CD4-positive, alpha-beta memory T cell (primary cell): ENCODE measurements at regions not wholly inside any gene's neighbourhood (a gene's known extent, or its start where the extent isn't known, plus 50 kb on each side); places are given as distances from the start of the nearest gene placed in this dataset.
A peak's percentile ranks its signal among the peaks of the same experiment; 100 is the strongest.

Experiments used
- CTCF ChIA-PET: fragments of 350-600 bp; sonication (Branson Sonifier 250); formaldehyde crosslinking; loops from one replicate; lab custom pipeline; 2021; ENCODE audit warnings: inconsistent platforms; ENCODE audit not compliant: partially characterized antibody; lab: Charles Lee
- POLR2A ChIA-PET: fragments of 350-600 bp; sonication (Branson Sonifier 250); formaldehyde crosslinking; loops from one replicate; lab custom pipeline; 2021; ENCODE audit not compliant: partially characterized antibody; lab: Charles Lee
- DNase-seq, 5 donors: peaks; one replicate each; pipeline versions ENCODE4 v3.0.0 to v3.0.0-alpha.2; 2020 to 2022; ENCODE audit warnings: mixed read lengths in 1 of 5
- H3K27ac ChIP-seq: one replicate; pipeline ENCODE4 v1.7.0; 2013; ENCODE audit warnings: low read depth, low read length
- H3K27me3 ChIP-seq: 2 replicates; pipeline ENCODE4 v1.7.0; 2013; ENCODE audit warnings: mild to moderate bottlenecking, low read length, moderate library complexity; ENCODE audit not compliant: insufficient read depth
- H3K36me3 ChIP-seq: 2 replicates; pipeline ENCODE4 v1.7.0; 2013; ENCODE audit warnings: mild to moderate bottlenecking, low read length, moderate library complexity; ENCODE audit not compliant: insufficient read depth
- H3K4me1 ChIP-seq: 2 replicates; pipeline ENCODE4 v1.7.0; 2013; ENCODE audit warnings: mild to moderate bottlenecking, low read length, moderate library complexity; ENCODE audit not compliant: insufficient read depth
- H3K4me3 ChIP-seq, 2 donors: one replicate each; pipeline ENCODE4 v1.7.0; 2013; ENCODE audit warnings: low read length in 2 of 2, mild to moderate bottlenecking in 1 of 2
- H3K9me3 ChIP-seq, 2 donors: one replicate each; pipeline ENCODE4 v1.7.0; 2013; ENCODE audit warnings: low read length in 2 of 2, control low read depth in 1 of 2; ENCODE audit not compliant: control insufficient read depth in 1 of 2
- H3K27ac Mint-ChIP-seq, 7 donors: one replicate each; pipeline ENCODE4 v1.8.0; 2020 to 2021; ENCODE audit warnings: mixed read lengths in 7 of 7, mild to moderate bottlenecking in 6 of 7, inconsistent platforms in 3 of 7, moderate library complexity in 3 of 7
- H3K27me3 Mint-ChIP-seq, 2 donors: one replicate each; pipeline ENCODE4 v1.8.0; 2020 to 2021; ENCODE audit warnings: mixed read lengths in 2 of 2
- H3K36me3 Mint-ChIP-seq, 2 donors: one replicate each; pipeline ENCODE4 v1.8.0; 2020 to 2021; ENCODE audit warnings: mixed read lengths in 2 of 2, inconsistent platforms in 1 of 2, mild to moderate bottlenecking in 1 of 2
- H3K4me1 Mint-ChIP-seq, 4 donors: one replicate each; pipeline ENCODE4 v1.8.0; 2020 to 2021; ENCODE audit warnings: mixed read lengths in 4 of 4, mild to moderate bottlenecking in 1 of 4
- H3K4me3 Mint-ChIP-seq, 8 donors: one replicate each; pipeline ENCODE4 v1.8.0; 2020 to 2021; ENCODE audit warnings: mixed read lengths in 8 of 8, mild to moderate bottlenecking in 7 of 8, moderate library complexity in 6 of 8, inconsistent platforms in 3 of 8
- H3K9me3 Mint-ChIP-seq, 8 donors: one replicate each; pipeline ENCODE4 v1.8.0; 2020 to 2021; ENCODE audit warnings: mixed read lengths in 8 of 8, mild to moderate bottlenecking in 5 of 8, inconsistent platforms in 3 of 8, moderate library complexity in 1 of 8
- intact Hi-C: fragments of 100-400 bp; cut with micrococcal nuclease; formaldehyde crosslinking; loops from one replicate; pipeline ENCODE4 v1.15.1; 2023

GRCh38 chr2:219702796-219703545 lies 75.5 kb downstream of the SLC4A3 start:
- ChIA-PET CTCF (interaction anchor here (2.4 kb wide), 1 partner anchor 14 kb away, joined by 10 read pairs; no protein-coding TSS in a partner anchor), POLR2A (no interaction called here)
- H3K27me3 ChIP-seq, result peaks cover 11% of the 10 kb centered on the region
- Mint-ChIP-seq H3K36me3 (no peaks in the 10 kb centered on the region), H3K4me1 (no peaks in the 10 kb centered on the region), H3K27ac (peak overlapping the region in 1 of 7 donors; percentile 31), H3K4me3 (no peak overlapping the region), H3K27me3 (peaks cover 2 to 36% of the 10 kb centered on the region in 2 donors), H3K9me3 (no peaks in the 10 kb centered on the region)
- intact Hi-C loops, result no loop called here
- H3K27ac ChIP-seq, result no peak overlapping the region
- H3K4me3 ChIP-seq, result no peak overlapping the region
- H3K36me3 ChIP-seq, result no peaks in the 10 kb centered on the region
- no peak for DNase-seq
- H3K9me3 ChIP-seq, result no peaks in the 10 kb centered on the region
- H3K4me1 ChIP-seq, result no peaks in the 10 kb centered on the region

GRCh38 chr2:219704878-219705277 lies 77.4 kb downstream of the SLC4A3 start:
- no peaks in the 10 kb centered on the region for H3K9me3 Mint-ChIP-seq
- H3K27ac Mint-ChIP-seq, result no peak overlapping the region
- H3K36me3 Mint-ChIP-seq, result no peaks in the 10 kb centered on the region
- H3K4me1 Mint-ChIP-seq, result no peaks in the 10 kb centered on the region
- POLR2A ChIA-PET, result no interaction called here
- H3K27me3 Mint-ChIP-seq, result peaks cover 8 to 26% of the 10 kb centered on the region in 2 donors
- Histone ChIP-seq H3K27me3 (peaks cover 4% of the 10 kb centered on the region), H3K36me3 (no peaks in the 10 kb centered on the region), H3K4me1 (no peaks in the 10 kb centered on the region), H3K9me3 (no peaks in the 10 kb centered on the region), H3K27ac (no peak overlapping the region), H3K4me3 (no peak overlapping the region)
- CTCF ChIA-PET, result interaction anchor here (0.9 kb wide), 1 partner anchor 15 kb away, joined by 3 read pairs; no protein-coding TSS in a partner anchor
- H3K4me3 Mint-ChIP-seq, result no peak overlapping the region
- DNase-seq, result no peak
- intact Hi-C loops, result no loop called here

GRCh38 chr2:219706823-219707281 lies 79.4 kb downstream of the SLC4A3 start:
- no peaks in the 10 kb centered on the region for H3K36me3 ChIP-seq
- H3K4me3 Mint-ChIP-seq, result no peak overlapping the region
- POLR2A ChIA-PET, result no interaction called here
- H3K4me3 ChIP-seq, result no peak overlapping the region
- CTCF ChIA-PET, result no interaction called here
- no peaks in the 10 kb centered on the region for H3K27me3 ChIP-seq
- H3K27ac ChIP-seq, result no peak overlapping the region
- peaks cover 12 to 27% of the 10 kb centered on the region in 2 donors for H3K27me3 Mint-ChIP-seq
- H3K9me3 Mint-ChIP-seq, result no peaks in the 10 kb centered on the region
- intact Hi-C loops, result no loop called here
- no peaks in the 10 kb centered on the region for H3K36me3 Mint-ChIP-seq
- H3K4me1 Mint-ChIP-seq, result no peaks in the 10 kb centered on the region
- no peaks in the 10 kb centered on the region for H3K4me1 ChIP-seq
- no peak overlapping the region for H3K27ac Mint-ChIP-seq
- H3K9me3 ChIP-seq, result no peaks in the 10 kb centered on the region
- DNase-seq, result no peak

- H3K36me3 ChIP-seq, result no peaks in the 10 kb centered on the region
- DNase-seq, result no peak
- ChIA-PET POLR2A (no interaction called here), CTCF (no interaction called here)
- Mint-ChIP-seq H3K9me3 (no peaks in the 10 kb centered on the region), H3K4me1 (no peaks in the 10 kb centered on the region), H3K27me3 (peaks cover 12 to 30% of the 10 kb centered on the region in 2 donors), H3K27ac (no peak overlapping the region), H3K36me3 (no peaks in the 10 kb centered on the region), H3K4me3 (no peak overlapping the region)
- no peaks in the 10 kb centered on the region for H3K4me1 ChIP-seq
- intact Hi-C loops, result no loop called here
- H3K9me3 ChIP-seq, result no peaks in the 10 kb centered on the region
- no peaks in the 10 kb centered on the region for H3K27me3 ChIP-seq
- H3K27ac ChIP-seq, result no peak overlapping the region
- H3K4me3 ChIP-seq, result no peak overlapping the region
Observed at GRCh38 chr2:219707496-219708285, 80.3 kb downstream of the SLC4A3 start.

GRCh38 chr2:219709331-219709761 lies 81.9 kb downstream of the SLC4A3 start:
- H3K27ac ChIP-seq, result no peak overlapping the region
- no peaks in the 10 kb centered on the region for H3K9me3 ChIP-seq
- H3K4me3 Mint-ChIP-seq, result no peak overlapping the region
- no peak for DNase-seq
- CTCF ChIA-PET, result no interaction called here
- H3K36me3 ChIP-seq, result no peaks in the 10 kb centered on the region
- no peaks in the 10 kb centered on the region for H3K27me3 ChIP-seq
- H3K9me3 Mint-ChIP-seq, result peaks cover 0 to 12% (median 2%) of the 10 kb centered on the region in 8 donors
- H3K27me3 Mint-ChIP-seq, result peaks cover 13 to 28% of the 10 kb centered on the region in 2 donors
- POLR2A ChIA-PET, result no interaction called here
- H3K27ac Mint-ChIP-seq, result no peak overlapping the region
- no peaks in the 10 kb centered on the region for H3K4me1 ChIP-seq
- intact Hi-C loops, result no loop called here
- no peaks in the 10 kb centered on the region for H3K36me3 Mint-ChIP-seq
- H3K4me1 Mint-ChIP-seq, result no peaks in the 10 kb centered on the region
- no peak overlapping the region for H3K4me3 ChIP-seq

GRCh38 chr2:219713110-219713509 lies 85.7 kb downstream of the SLC4A3 start:
- Histone ChIP-seq H3K27me3 (no peaks in the 10 kb centered on the region), H3K27ac (no peak overlapping the region), H3K4me3 (no peak overlapping the region), H3K4me1 (no peaks in the 10 kb centered on the region), H3K36me3 (no peaks in the 10 kb centered on the region), H3K9me3 (no peaks in the 10 kb centered on the region)
- H3K4me3 Mint-ChIP-seq, result no peak overlapping the region
- H3K27me3 Mint-ChIP-seq, result peaks cover 12 to 19% of the 10 kb centered on the region in 2 donors
- peaks cover 0 to 12% (median 2%) of the 10 kb centered on the region in 8 donors for H3K9me3 Mint-ChIP-seq
- ChIA-PET CTCF (no interaction called here), POLR2A (no interaction called here)
- intact Hi-C loops, result no loop called here
- H3K4me1 Mint-ChIP-seq, result no peaks in the 10 kb centered on the region
- no peak for DNase-seq
- H3K27ac Mint-ChIP-seq, result no peak overlapping the region
- no peaks in the 10 kb centered on the region for H3K36me3 Mint-ChIP-seq

- H3K4me1 Mint-ChIP-seq, result no peaks in the 10 kb centered on the region
- no peaks in the 10 kb centered on the region for H3K36me3 Mint-ChIP-seq
Observed at GRCh38 chr2:219714681-219715400, 87.4 kb downstream of the SLC4A3 start.

More at GRCh38 chr2:219714681-219715400, 87.4 kb downstream of the SLC4A3 start:
- H3K36me3 ChIP-seq, result no peaks in the 10 kb centered on the region
- H3K27me3 ChIP-seq, result no peaks in the 10 kb centered on the region
- ChIA-PET POLR2A (no interaction called here), CTCF (no interaction called here)
- no peaks in the 10 kb centered on the region for H3K4me1 ChIP-seq
- Mint-ChIP-seq H3K27me3 (peaks cover 8 to 13% of the 10 kb centered on the region in 2 donors), H3K9me3 (peaks cover 0 to 12% (median 2%) of the 10 kb centered on the region in 8 donors), H3K27ac (no peak overlapping the region), H3K4me3 (no peak overlapping the region)
- no peak for DNase-seq
- H3K4me3 ChIP-seq, result no peak overlapping the region
- no peaks in the 10 kb centered on the region for H3K9me3 ChIP-seq
- intact Hi-C loops, result no loop called here
- H3K27ac ChIP-seq, result no peak overlapping the region
